ENCODE measurements at regions not wholly inside any gene's neighbourhood (a gene's known extent, or its start where the extent isn't known, plus 50 kb on each side); places are given as distances from the start of the nearest gene placed in this dataset.

DNA sequence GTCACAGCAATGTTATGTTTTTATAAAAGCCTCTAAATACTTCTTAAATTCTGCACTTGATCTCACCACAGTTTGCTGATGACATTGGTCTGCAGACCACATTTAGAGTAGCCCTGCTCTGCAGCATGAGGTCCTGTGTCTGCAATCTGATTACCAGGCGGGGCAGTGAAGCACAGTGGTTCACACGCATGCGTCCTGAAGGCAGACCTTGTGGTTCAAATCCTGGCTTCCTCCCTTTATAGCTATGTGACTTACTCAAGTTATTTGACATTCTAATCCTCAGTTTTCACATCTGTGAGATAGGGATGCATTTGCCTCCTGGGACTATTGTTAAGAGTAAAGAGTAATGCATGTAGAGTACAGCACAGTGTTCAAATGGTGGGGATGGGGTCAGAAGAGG lies 50.3 kb downstream of the BMAL2 start:
- no peak for DNase-seq

DNA sequence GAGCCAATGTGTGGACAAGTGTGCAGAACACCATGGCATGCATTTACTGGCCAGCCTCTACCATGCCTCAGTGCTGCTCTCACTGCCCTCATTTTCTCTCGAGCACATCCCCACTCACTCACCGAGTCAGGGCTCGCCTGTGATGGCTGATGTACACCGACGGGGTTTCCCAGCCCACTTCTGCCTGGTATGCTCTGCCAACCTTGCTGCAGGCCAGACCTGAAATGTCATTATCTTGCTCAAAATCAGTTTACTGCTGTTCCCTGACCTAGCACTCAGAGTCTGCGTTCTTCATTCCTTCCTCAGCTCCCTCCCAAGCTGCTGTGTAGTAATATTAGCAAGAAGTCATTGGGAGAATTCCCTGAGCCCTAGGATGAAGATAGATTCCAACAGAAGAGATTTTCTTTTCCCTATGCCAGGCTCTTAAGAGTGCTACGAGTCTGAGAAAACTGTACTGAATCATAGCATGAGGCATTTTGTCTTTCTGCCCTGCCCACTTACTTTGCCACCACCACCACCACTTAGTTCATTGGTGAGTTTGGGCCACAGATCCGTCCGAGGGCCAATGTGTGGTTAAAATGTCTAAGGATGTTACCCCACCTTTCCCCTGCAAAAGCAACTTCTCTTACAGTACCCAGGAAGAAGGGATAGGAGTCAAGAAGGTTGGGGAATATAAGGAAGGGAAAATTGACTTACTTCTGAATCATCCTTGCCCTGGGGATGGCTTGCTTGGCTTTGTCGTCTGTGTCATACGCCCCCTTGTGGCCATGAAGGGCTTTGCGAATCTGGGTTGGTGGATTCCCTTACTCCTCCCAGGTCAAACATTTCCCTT lies 51.0 kb downstream of the BMAL2 start:
- peak; percentile 85 for DNase-seq

DNA sequence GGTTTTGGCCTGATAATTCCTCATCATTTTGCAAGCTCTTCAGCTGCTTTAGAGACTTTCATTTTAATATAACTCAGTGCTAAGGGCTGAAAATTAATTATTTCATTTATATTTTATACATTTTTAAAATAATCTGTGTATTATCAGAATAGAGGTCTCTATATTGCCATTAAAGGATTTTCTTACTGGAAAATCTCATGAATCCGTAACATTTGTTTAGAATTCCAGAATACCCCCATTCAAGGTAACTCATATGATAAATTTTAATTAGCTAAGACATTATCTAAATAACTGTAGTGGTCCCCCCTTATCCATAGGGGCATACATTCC lies 51.6 kb downstream of the BMAL2 start:
- no peak for DNase-seq

GRCh38 chr12:27385766-27386564 lies 53.3 kb downstream of the BMAL2 start:
- DNase-seq = no peak

DNA sequence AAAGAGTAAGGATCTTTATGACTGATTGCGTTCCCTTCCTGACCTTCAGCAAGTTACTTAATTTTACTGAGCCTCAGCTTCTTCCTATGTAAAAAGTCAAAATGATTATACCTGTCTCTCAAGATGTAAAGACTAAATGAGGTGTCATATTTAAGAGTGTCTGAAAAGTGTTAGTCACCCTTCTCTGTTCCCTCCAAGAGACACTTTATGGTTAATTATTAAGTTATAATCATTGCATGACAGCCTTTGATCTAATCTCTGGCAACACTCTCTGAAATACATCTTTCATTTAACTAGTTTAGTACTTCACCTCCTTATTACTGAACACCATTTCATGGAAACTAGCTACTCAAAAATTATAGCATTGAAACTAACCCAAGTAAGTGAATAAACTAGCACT lies 54.8 kb downstream of the BMAL2 start:
- no peak for DNase-seq

DNA sequence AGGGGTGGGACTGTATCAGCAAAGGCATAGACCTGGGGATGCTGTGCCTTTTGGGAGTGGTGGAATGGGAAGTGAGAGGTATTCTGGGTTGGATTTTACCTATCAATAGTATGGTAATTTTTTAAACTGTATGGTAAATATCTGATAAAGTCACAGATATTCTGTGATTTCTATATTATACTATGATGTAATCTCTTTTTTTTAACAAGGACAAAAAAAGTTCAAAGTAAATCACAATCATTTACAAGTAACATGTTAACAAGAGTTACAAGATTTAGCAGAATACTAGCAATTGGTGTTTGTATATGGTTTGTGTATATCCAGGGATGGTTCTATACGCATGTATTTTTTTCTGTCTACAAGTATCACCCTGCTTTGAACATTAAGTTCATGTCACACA lies 56.0 kb downstream of the BMAL2 start:
- no peak for DNase-seq

DNA sequence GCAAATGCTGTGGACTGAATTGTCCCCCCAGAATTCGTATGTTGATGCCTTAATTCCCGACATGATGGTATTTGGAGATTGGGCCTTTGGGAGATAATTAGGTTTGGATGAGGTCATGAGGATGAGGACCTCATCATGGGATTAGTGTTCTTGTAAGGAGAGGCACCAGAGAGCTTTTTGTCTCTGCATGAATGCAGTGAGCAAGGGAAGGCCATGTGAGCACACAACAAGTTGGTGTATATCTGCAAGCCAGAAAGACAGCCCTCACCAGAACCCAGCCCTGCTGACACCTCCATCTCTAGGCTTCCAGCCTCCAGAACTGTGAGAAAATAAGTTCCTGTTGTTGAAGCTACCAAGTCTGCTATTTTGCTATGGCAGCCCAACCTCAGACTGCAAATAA lies 51.9 kb upstream of the SMCO2 start:
- no peak for DNase-seq

DNA sequence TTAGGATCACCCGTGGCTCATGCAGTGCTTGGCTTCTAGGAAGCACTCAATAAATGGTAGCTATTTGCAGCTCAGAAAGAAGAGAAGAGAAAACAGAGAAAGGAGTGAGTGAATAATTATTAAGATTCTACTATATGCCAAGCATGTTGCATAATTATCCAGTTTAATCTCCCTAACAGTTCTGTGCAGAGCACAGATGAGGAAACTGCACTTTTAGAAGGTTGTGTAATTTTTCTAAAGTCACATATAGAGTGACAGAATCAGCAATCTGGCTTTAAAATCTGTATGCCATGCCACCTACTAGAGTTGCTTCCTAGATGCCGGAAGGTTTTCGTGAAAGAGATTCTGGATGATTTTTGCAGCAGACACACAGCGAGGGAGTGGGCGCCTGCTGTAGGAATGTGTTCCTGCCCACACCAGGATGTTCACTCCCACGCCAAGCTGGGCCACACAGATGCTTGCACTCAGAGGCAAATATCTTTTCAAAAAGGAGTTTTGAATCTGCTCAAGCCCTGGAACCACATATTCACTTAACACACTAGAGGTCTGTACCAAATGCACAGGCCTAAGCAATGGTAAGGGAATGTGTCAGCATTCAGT lies 50.2 kb upstream of the SMCO2 start:
- DNase-seq = no peak
